Skin of body (tissue), 1 donor: ENCODE measurements at regions not wholly inside any gene's neighbourhood (a gene's known extent, or its start where the extent isn't known, plus 50 kb on each side); places are given as distances from the start of the nearest gene placed in this dataset.
"Not testable (repeated sequence)": the region's sequence is repeated elsewhere in the genome, so short reads cannot be mapped to it uniquely, and the experiment has no call there.

Source experiments
- DNase-seq: peaks from one replicate; lab custom pipeline; 2025; lab: John Stamatoyannopoulos, UW

GRCh38 chr14:46433381-46433780 is 218.2 kb downstream of the RPL10L start:
- no peak for DNase-seq

GRCh38 chr14:46432516-46432915 is 219.1 kb downstream of the RPL10L start:
- no peak for DNase-seq

GRCh38 chr14:46417066-46417465 is 234.5 kb downstream of the RPL10L start:
- no peak for DNase-seq

- peak; percentile 56 for DNase-seq
These were observed 246.4 kb downstream of the RPL10L start for GRCh38 chr14:46404865-46405811.

- not testable (repeated sequence) for DNase-seq
These were observed 249.4 kb downstream of the RPL10L start for GRCh38 chr14:46402001-46402690.

- no peak for DNase-seq
These were observed 250.5 kb downstream of the RPL10L start for GRCh38 chr14:46401066-46401465.

- DNase-seq = no peak
These were observed 252.5 kb downstream of the RPL10L start for GRCh38 chr14:46399049-46399448.

- DNase-seq = no peak
These were observed 267.0 kb downstream of the RPL10L start for GRCh38 chr14:46384611-46385010.

- DNase-seq = no peak
These were observed 269.9 kb downstream of the RPL10L start for GRCh38 chr14:46381674-46382073.

- no peak for DNase-seq
These were observed 273.3 kb downstream of the RPL10L start for GRCh38 chr14:46378248-46378647.

GRCh38 chr14:46377305-46377704 is 274.3 kb downstream of the RPL10L start:
- DNase-seq = no peak

- DNase-seq = no peak
These were observed 282.2 kb downstream of the RPL10L start for GRCh38 chr14:46369391-46369790.

- no peak for DNase-seq
These were observed 283.3 kb downstream of the RPL10L start for GRCh38 chr14:46368275-46368674.

- no peak for DNase-seq
These were observed 298.7 kb downstream of the RPL10L start for GRCh38 chr14:46352844-46353243.

- no peak for DNase-seq
These were observed 307.1 kb downstream of the RPL10L start for GRCh38 chr14:46344327-46344937.

GRCh38 chr14:46325777-46326176 is 325.8 kb downstream of the RPL10L start:
- DNase-seq = no peak

GRCh38 chr14:46325157-46325556 is 326.4 kb downstream of the RPL10L start:
- no peak for DNase-seq

GRCh38 chr14:46323404-46323762 is 328.2 kb downstream of the RPL10L start:
- no peak for DNase-seq

- DNase-seq = peak; percentile 2
These were observed 328.7 kb downstream of the RPL10L start for GRCh38 chr14:46322730-46323403.

GRCh38 chr14:46322076-46322475 is 329.5 kb downstream of the RPL10L start:
- no peak for DNase-seq

- no peak for DNase-seq
These were observed 345.3 kb downstream of the RPL10L start for GRCh38 chr14:46306267-46306666.

- DNase-seq = no peak
These were observed 350.8 kb downstream of the RPL10L start for GRCh38 chr14:46300765-46301164.
